Fibroblast of skin of right quadriceps (primary cell): ENCODE measurements at regions not wholly inside any gene's neighbourhood (a gene's known extent, or its start where the extent isn't known, plus 50 kb on each side); places are given as distances from the start of the nearest gene placed in this dataset.
"Not testable (repeated sequence)": the region's sequence is repeated elsewhere in the genome, so short reads cannot be mapped to it uniquely, and the experiment has no call there.

Experiments
- DNase-seq: peaks from one replicate; pipeline ENCODE4 v3.0.0-alpha.2; 2013

- DNase-seq: no peak
Measured at GRCh38 chr18:78241535-78242253, 737.9 kb upstream of the SALL3 start.

- no peak for DNase-seq
Measured at GRCh38 chr18:78242254-78242643, 737.4 kb upstream of the SALL3 start.

GRCh38 chr18:78242806-78243205, 736.8 kb upstream of the SALL3 start:
- DNase-seq: no peak

GRCh38 chr18:78244779-78245178, 734.8 kb upstream of the SALL3 start:
- no peak for DNase-seq

GRCh38 chr18:78245451-78245850, 734.2 kb upstream of the SALL3 start:
- DNase-seq: no peak

- no peak for DNase-seq
Measured at GRCh38 chr18:78246050-78246449, 733.6 kb upstream of the SALL3 start.

GRCh38 chr18:78246588-78246987, 733.0 kb upstream of the SALL3 start:
- no peak for DNase-seq

- no peak for DNase-seq
Measured at GRCh38 chr18:78247615-78248289, 731.9 kb upstream of the SALL3 start.

GRCh38 chr18:78255013-78255412, 724.6 kb upstream of the SALL3 start:
- no peak for DNase-seq

- DNase-seq: no peak
Measured at GRCh38 chr18:78268226-78268988, 711.2 kb upstream of the SALL3 start.

- no peak for DNase-seq
Measured at GRCh38 chr18:78271790-78272189, 707.8 kb upstream of the SALL3 start.

GRCh38 chr18:78273876-78274275, 705.7 kb upstream of the SALL3 start:
- no peak for DNase-seq

GRCh38 chr18:78283425-78283824, 696.2 kb upstream of the SALL3 start:
- not testable (repeated sequence) for DNase-seq

GRCh38 chr18:78292618-78293380, 686.8 kb upstream of the SALL3 start:
- no peak for DNase-seq

- DNase-seq: no peak
Measured at GRCh38 chr18:78293540-78293939, 686.1 kb upstream of the SALL3 start.

GRCh38 chr18:78293940-78294541, 685.6 kb upstream of the SALL3 start:
- DNase-seq: no peak

- DNase-seq: no peak
Measured at GRCh38 chr18:78295262-78295661, 684.4 kb upstream of the SALL3 start.

- no peak for DNase-seq
Measured at GRCh38 chr18:78296166-78296565, 683.5 kb upstream of the SALL3 start.

GRCh38 chr18:78297048-78297447, 682.6 kb upstream of the SALL3 start:
- DNase-seq: no peak

- DNase-seq: no peak
Measured at GRCh38 chr18:78303519-78304191, 676.0 kb upstream of the SALL3 start.

- DNase-seq: no peak
Measured at GRCh38 chr18:78304192-78305164, 675.1 kb upstream of the SALL3 start.
